Skeletal muscle cell (primary cell): ENCODE measurements at regions not wholly inside any gene's neighbourhood (a gene's known extent, or its start where the extent isn't known, plus 50 kb on each side); places are given as distances from the start of the nearest gene placed in this dataset.

Experiments
- DNase-seq: peaks from one replicate; pipeline ENCODE4 v3.0.0-alpha.2; 2010; ENCODE audit warnings: low read depth
- H3K4me3 ChIP-seq: 2 replicates; pipeline ENCODE4 v1.5.1; 2011; ENCODE audit warnings: low read depth, mild to moderate bottlenecking, control low read depth, low read length, moderate library complexity

DNA sequence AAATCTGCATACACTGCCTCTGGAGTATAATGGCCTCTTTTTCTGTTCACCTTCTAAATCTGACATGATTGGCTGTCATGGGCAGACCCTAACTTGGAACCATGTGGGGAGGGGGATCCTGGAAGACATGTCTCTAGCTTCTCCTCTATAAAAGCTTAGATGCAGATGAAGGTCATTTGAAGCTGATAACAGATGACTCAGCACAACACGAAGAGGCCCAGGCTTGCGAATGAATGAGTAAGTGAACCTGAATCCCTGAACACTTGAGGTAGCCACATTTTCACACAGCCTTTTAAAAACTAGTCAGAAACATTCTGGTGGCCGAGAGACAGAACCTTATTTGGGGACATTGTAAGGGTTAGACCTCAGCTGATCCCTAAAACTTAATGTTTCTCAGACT lies 282.6 kb downstream of the ELAVL2 start:
- H3K4me3 ChIP-seq, result no peak overlapping the region
- DNase-seq, result no peak

GRCh38 chr9:23545728-23546127 lies 280.3 kb downstream of the ELAVL2 start:
- DNase-seq, result no peak
- H3K4me3 ChIP-seq, result no peak overlapping the region

- no peak overlapping the region for H3K4me3 ChIP-seq
These were observed 274.7 kb downstream of the ELAVL2 start for GRCh38 chr9:23551311-23551721.

GRCh38 chr9:23551929-23552707 lies 273.9 kb downstream of the ELAVL2 start:
- DNase-seq, result no peak
- no peak overlapping the region for H3K4me3 ChIP-seq

More at GRCh38 chr9:23551311-23551721, 274.7 kb downstream of the ELAVL2 start:
- DNase-seq, result no peak

GRCh38 chr9:23552876-23553601 lies 273.0 kb downstream of the ELAVL2 start:
- no peak overlapping the region for H3K4me3 ChIP-seq

GRCh38 chr9:23554686-23555085 lies 271.4 kb downstream of the ELAVL2 start:
- no peak overlapping the region for H3K4me3 ChIP-seq
- DNase-seq, result no peak

More at GRCh38 chr9:23552876-23553601, 273.0 kb downstream of the ELAVL2 start:
- no peak for DNase-seq

DNA sequence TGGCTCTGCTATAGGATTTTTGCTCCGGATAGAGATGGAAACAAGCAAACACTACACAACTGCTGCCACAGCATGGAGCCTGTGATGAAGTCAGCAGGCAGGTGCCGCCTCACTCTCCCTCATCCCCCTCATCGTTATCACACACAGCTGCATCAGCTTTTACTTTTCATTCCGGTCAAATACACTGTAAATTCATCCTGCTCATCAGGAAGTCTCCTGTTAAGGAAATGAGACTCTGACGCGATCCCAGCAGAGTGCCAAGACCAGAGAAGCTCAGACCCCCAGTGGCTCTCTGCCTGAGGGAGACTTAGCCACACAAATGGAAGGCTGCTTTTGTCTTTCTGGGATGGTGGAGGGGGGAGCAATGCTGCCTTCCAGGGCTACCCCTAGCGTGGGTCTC lies 270.2 kb downstream of the ELAVL2 start:
- DNase-seq, result no peak
- H3K4me3 ChIP-seq, result no peak overlapping the region

- H3K4me3 ChIP-seq, result no peak overlapping the region
- DNase-seq, result no peak
These were observed 269.6 kb downstream of the ELAVL2 start for GRCh38 chr9:23556459-23556858.

DNA sequence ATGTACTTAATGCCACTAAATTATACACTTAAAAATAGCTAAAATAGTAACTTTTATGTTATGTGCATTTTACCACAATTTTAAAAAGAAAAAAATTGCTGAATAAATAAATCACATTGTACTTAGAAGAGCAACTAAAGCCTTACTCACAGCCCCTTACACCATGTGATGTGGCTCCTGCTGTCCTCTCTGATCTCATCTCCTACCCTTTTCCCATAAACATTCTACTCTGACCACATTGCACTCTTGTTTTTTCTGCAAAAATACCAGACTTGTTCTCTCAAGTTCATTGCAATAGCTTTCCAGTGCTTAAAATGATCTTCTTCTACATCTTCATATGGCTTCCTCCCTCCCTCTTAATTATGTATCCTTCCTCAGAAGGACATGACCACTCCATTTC lies 268.4 kb downstream of the ELAVL2 start:
- H3K4me3 ChIP-seq, result no peak overlapping the region
- peak; percentile 41 for DNase-seq

GRCh38 chr9:23559522-23559921 lies 266.5 kb downstream of the ELAVL2 start:
- H3K4me3 ChIP-seq, result no peak overlapping the region
- DNase-seq, result no peak

- DNase-seq, result peak; percentile 64
- H3K4me3 ChIP-seq, result no peak overlapping the region
These were observed 262.5 kb downstream of the ELAVL2 start for GRCh38 chr9:23563517-23563916.

DNA sequence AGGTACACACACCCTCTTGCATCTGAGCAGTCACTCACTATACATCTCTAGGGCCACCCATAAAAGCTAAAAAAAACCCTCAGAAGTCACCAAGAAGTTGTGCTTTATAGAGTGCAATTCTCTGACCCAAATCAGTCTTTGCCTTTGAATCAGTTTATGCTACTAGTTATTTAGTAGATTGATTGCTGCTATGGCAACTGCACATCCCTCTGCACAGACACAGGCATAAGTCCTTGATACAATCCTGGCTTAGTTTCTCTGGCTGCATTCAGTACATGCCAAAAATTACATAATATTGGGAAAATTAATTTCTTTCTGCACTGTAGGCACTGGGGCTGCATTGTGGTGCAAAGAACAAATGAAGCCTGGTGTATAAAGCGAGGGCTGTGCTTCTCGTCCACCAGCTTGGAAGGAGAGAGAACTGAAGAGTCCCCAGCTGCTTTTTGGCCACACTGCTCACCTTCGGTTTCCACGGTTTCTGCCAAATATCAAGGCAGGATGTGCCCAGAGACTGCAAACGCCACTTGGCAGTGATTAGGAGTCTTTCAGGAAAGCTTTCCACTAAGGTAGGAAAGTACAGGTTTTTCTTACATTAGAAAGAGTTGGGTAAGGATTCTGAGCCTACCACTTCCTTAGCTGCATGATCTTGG lies 258.4 kb downstream of the ELAVL2 start:
- no peak overlapping the region for H3K4me3 ChIP-seq
- DNase-seq, result no peak

DNA sequence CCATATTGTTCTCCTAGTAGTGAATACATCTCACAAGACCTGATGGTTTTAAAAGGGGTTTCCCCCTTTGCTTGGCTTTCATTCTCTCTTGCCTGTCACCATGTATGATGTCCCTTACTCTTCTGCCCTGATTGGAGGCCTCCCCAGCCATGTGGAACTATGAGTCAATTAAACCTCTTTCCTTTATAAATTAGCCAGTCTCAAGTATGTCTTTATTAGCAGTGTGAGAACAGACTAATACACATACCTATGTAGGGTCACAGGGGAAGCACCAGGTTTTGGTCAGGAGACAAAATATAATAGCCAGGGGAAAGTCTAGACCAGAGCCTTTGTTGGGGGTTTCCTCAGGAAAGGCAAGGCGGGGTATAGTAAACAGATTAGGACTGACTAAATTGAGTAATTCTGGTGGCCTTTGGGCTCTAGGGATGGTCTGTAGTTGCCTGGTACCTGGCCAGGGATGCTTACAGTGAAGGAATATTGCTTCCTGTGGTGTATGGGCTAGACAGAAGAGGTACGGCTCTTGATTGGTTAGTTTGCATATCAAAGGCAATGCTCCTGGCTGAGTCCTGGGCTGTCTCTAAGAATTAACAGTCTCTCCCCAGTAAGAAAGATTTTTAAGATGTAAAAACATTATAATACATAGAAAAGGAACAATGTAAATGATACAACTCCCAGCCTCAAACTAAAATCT lies 254.5 kb downstream of the ELAVL2 start:
- H3K4me3 ChIP-seq, result no peak overlapping the region
- no peak for DNase-seq

- H3K4me3 ChIP-seq, result no peak overlapping the region
These were observed 252.2 kb downstream of the ELAVL2 start for GRCh38 chr9:23573800-23574199.

DNA sequence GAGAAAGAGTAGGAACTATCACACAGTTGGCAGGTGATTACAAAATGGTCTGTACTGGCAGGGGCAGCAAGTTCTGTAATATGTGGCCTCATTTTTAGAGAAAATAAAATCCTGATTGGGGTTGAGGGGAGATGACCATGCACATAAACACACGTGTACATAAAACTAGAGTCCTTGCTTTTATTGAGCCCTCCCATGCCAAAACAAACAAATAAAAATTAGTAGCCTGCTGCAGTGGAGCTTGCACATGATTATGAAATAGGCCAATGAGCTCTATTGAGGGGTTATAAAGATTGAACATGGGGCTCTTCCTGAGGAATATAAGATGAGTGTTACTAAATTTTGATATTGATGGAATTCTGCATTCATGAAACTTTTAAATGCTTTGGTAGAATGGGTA lies 248.4 kb downstream of the ELAVL2 start:
- DNase-seq, result no peak
- H3K4me3 ChIP-seq, result no peak overlapping the region

More at GRCh38 chr9:23573800-23574199, 252.2 kb downstream of the ELAVL2 start:
- no peak for DNase-seq

DNA sequence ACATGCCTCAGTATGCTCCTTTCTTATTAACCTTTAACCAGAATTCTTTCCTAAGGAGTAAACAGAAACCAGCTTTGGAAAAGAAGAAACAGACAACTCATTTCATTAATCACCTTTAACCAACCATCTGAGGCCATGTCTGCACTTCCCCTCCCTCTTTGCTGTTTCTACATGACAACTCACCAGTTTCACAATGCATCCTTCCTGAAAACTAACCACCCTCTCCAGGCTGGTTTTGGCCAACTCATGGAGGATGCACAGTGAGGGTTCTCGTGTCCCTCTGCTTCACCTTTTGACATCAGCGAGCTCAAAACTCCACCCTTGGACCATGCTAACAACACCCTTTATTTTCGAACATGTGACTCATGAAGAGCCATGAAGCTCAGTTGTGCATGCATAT lies 244.1 kb downstream of the ELAVL2 start:
- peak; percentile 36 for DNase-seq
- H3K4me3 ChIP-seq, result no peak overlapping the region

DNA sequence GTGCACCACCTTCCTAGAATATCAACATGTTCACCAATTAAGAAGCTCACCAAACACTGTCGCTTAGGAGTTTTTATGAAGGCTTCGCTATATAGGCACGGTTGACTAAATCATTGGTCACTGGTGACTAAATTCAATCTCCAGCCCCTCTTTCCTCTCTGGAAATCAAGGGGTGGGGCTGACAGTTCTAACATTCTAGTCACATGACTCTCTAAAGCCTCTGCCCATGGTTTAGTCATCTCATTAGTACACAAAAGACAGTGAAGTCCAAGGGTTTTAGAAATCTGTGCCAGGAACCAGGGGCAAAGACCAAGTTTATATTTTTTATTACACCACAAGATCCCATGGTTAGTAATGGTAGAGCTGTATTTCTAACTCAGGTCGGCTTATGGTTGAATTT lies 243.2 kb downstream of the ELAVL2 start:
- no peak for DNase-seq
- H3K4me3 ChIP-seq, result no peak overlapping the region

- no peak overlapping the region for H3K4me3 ChIP-seq
- no peak for DNase-seq
These were observed 239.1 kb downstream of the ELAVL2 start for GRCh38 chr9:23586906-23587305.

DNA sequence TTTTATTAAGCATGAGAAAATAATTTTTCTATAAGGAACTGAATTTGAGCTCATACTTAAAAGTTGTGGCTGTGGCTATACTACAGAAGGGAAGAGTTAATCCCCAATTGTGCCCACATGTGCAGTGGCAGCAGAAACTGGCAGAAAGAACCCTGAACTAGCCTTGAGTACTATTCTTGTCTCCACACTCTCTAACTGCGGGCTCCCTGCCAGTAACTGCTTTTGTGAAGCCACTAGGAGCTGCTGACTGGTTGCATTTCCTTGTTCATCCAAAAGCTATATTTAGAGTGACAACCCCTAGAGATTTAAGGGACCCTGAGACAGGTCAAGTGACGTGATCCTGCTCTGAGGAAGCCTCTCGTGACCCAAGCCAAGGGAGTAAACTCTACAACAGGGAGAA lies 238.6 kb downstream of the ELAVL2 start:
- DNase-seq, result no peak
- no peak overlapping the region for H3K4me3 ChIP-seq

- DNase-seq, result no peak
- H3K4me3 ChIP-seq, result no peak overlapping the region
These were observed 238.1 kb downstream of the ELAVL2 start for GRCh38 chr9:23587903-23588302.
